GM12872 (cell line): ENCODE measurements at regions not wholly inside any gene's neighbourhood (a gene's known extent, or its start where the extent isn't known, plus 50 kb on each side); places are given as distances from the start of the nearest gene placed in this dataset.

Experiments used
- CTCF ChIP-seq: IDR thresholded peaks from 3 replicates; pipeline ENCODE4 v1.5.1; 2011; ENCODE audit warnings: low read depth, mild to moderate bottlenecking, low read length, moderate library complexity; ENCODE audit not compliant: insufficient read depth

- no peak for TF ChIP-seq CTCF
Measured at GRCh38 chr2:176518823-176519222, 249.6 kb downstream of the MTX2 start.

- TF ChIP-seq CTCF = no peak
Measured at GRCh38 chr2:176521878-176522670, 252.8 kb downstream of the MTX2 start.

GRCh38 chr2:176525086-176525485 is 255.8 kb downstream of the MTX2 start:
- TF ChIP-seq CTCF = no peak

- TF ChIP-seq CTCF = no peak
Measured at GRCh38 chr2:176526995-176527901, 258.0 kb downstream of the MTX2 start.

- TF ChIP-seq CTCF = no peak
Measured at GRCh38 chr2:176531608-176532007, 262.4 kb downstream of the MTX2 start.

- no peak for TF ChIP-seq CTCF
Measured at GRCh38 chr2:176533505-176534193, 264.4 kb downstream of the MTX2 start.
